Adrenal gland (tissue), 5 donors: ENCODE measurements at regions not wholly inside any gene's neighbourhood (a gene's known extent, or its start where the extent isn't known, plus 50 kb on each side); places are given as distances from the start of the nearest gene placed in this dataset.

ENCODE experiments used
- POLR2A ChIP-seq, 2 donors: fragments of 450-650 bp; IDR thresholded peaks; one replicate each; pipeline ENCODE4 v1.6.1; 2017; ENCODE audit warnings: antibody characterized with exemption in 2 of 2, mild to moderate bottlenecking in 2 of 2, moderate library complexity in 1 of 2
- TF ChIP-seq, protein P1 (sequence below), 6 experiments: fragments of 450-650 bp in 4 of 6; fragments of 200-600 bp in 2 of 6; sonication (generic) in 1 of 6; IDR thresholded peaks; 1 replicate in 5 of 6; 2 replicates in 1 of 6; pipeline versions ENCODE4 v1.5.1 to v1.8.0; 2016 to 2021; ENCODE audit warnings: antibody characterized with exemption in 6 of 6, mild to moderate bottlenecking in 2 of 6, moderate library complexity in 1 of 6
- donor health status: DM: no; HTN: no; CAD: no.

DNA sequence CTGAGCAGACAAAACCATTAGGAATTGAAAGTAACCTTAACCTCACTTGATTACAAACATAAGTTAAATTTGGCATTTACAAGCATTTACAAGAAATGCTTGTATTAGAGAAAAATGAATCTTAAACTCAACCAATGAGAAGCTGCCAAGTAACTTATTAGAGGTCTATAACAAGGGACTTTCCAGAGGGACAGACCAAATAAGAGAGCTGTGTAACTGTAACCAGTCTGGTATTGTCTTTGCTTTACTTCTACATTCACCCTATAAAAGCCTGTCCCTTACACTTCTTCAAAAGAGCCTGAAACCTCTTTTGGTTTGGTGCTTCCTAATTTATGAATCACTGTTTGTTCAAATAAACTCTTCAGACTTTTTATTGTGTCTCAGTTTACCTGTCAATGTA, 450.0 kb upstream of the FAR2 start:
- no peak for TF ChIP-seq POLR2A (IDR thresholded peaks at IDR 0.05)
- TF ChIP-seq, protein P1, sequence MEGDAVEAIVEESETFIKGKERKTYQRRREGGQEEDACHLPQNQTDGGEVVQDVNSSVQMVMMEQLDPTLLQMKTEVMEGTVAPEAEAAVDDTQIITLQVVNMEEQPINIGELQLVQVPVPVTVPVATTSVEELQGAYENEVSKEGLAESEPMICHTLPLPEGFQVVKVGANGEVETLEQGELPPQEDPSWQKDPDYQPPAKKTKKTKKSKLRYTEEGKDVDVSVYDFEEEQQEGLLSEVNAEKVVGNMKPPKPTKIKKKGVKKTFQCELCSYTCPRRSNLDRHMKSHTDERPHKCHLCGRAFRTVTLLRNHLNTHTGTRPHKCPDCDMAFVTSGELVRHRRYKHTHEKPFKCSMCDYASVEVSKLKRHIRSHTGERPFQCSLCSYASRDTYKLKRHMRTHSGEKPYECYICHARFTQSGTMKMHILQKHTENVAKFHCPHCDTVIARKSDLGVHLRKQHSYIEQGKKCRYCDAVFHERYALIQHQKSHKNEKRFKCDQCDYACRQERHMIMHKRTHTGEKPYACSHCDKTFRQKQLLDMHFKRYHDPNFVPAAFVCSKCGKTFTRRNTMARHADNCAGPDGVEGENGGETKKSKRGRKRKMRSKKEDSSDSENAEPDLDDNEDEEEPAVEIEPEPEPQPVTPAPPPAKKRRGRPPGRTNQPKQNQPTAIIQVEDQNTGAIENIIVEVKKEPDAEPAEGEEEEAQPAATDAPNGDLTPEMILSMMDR (IDR thresholded peaks at IDR 0.05), result no peak
